WERI-Rb-1 (cell line): ENCODE measurements at regions not wholly inside any gene's neighbourhood (a gene's known extent, or its start where the extent isn't known, plus 50 kb on each side); places are given as distances from the start of the nearest gene placed in this dataset.

Experiments used
- DNase-seq: peaks from one replicate; pipeline ENCODE4 v3.0.0-alpha.2; 2020
- H3K27ac ChIP-seq: fragments of 250-450 bp; sonication (Bioruptor Pico); 2 replicates; pipeline ENCODE4 v1.5.1; 2020; ENCODE audit warnings: mild to moderate bottlenecking, moderate library complexity
- H3K27me3 ChIP-seq: fragments of 250-450 bp; sonication (Bioruptor Pico); 2 replicates; pipeline ENCODE4 v1.5.1; 2021; ENCODE audit warnings: mild to moderate bottlenecking, low read depth, moderate library complexity; ENCODE audit not compliant: insufficient read depth, severe bottlenecking
- H3K36me3 ChIP-seq: fragments of 250-450 bp; sonication (Bioruptor Pico); 2 replicates; pipeline ENCODE4 v1.5.1; 2020; ENCODE audit warnings: mild to moderate bottlenecking, moderate library complexity
- H3K4me3 ChIP-seq: 2 replicates; pipeline ENCODE4 v1.5.1; 2011; ENCODE audit warnings: low read depth, mild to moderate bottlenecking, control low read depth, low read length
- H3K9me3 ChIP-seq: fragments of 250-450 bp; sonication (Bioruptor Pico); 2 replicates; pipeline ENCODE4 v1.5.1; 2021; ENCODE audit warnings: mild to moderate bottlenecking, moderate library complexity; ENCODE audit not compliant: severe bottlenecking
- CTCF ChIP-seq: IDR thresholded peaks from 2 replicates; pipeline ENCODE4 v1.5.1; 2011; ENCODE audit warnings: low read depth, mild to moderate bottlenecking, control low read depth, inconsistent platforms, low read length

- Histone ChIP-seq H3K4me3 (no peak overlapping the region), H3K27me3 (no peaks in the 10 kb centered on the region)
- DNase-seq = no peak
These were observed 72.6 kb downstream of the C3orf38 start for GRCh38 chr3:88222343-88222742.

DNA sequence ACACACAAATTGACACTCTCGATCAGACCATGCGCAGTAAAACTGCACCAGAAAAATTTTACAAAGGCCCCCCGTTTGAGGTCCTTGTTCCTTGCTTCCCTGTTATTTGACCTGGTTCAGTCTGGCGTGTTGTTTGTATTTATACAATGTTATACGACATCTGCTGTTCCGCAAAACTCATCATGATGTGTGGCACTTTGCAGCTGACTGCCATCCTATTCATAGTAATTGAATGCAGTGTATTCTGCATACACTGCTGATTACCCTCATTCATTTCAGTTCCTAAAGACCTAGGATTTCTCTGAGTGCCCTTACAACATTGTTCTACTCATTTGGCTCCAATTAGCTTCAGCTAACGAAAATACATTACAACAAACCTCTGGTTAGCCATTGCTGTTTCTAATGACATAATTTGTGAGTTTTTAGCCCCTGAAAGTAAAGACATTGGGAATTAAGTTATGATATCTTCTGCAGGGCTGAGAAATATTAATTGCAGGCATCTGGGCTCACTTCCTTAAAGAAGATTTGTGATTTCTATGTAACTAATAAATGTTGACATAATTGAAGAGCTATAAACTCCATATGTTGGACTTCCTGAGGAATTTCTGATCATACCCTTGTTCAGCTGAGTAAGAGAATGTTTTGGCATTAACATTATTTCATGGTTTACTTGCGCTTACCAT is 75.7 kb downstream of the C3orf38 start:
- Histone ChIP-seq H3K27ac (no peak overlapping the region), H3K9me3 (no peaks in the 10 kb centered on the region), H3K4me3 (no peak overlapping the region), H3K27me3 (no peaks in the 10 kb centered on the region), H3K36me3 (no peaks in the 10 kb centered on the region)
- no peak for TF ChIP-seq CTCF
- no peak for DNase-seq

More at GRCh38 chr3:88222343-88222742, 72.6 kb downstream of the C3orf38 start:
- no peaks in the 10 kb centered on the region for H3K36me3 ChIP-seq
- no peaks in the 10 kb centered on the region for H3K9me3 ChIP-seq
- no peak for TF ChIP-seq CTCF
- no peak overlapping the region for H3K27ac ChIP-seq

DNA sequence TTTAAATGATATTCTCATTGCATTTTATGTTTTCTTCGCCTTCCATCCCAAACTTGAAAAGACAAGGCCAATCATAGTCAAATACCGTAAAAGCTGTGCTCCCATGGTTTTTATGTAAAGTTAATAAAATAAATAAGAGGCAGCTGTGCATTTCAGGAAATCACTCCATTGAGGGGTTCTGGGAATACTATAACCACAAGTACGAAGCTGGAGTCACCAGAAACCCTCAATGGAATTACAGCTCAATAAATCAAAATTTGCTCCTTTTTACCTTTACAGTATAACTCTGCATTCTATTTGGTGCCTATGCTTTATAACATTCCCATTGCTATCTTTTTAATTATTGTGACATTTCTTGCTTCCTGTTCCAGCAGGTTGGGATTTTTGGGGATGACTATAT is 77.2 kb downstream of the C3orf38 start:
- Histone ChIP-seq H3K4me3 (no peak overlapping the region), H3K27ac (no peak overlapping the region), H3K9me3 (no peaks in the 10 kb centered on the region), H3K36me3 (no peaks in the 10 kb centered on the region), H3K27me3 (no peaks in the 10 kb centered on the region)
- TF ChIP-seq CTCF = no peak
- DNase-seq = no peak

DNA sequence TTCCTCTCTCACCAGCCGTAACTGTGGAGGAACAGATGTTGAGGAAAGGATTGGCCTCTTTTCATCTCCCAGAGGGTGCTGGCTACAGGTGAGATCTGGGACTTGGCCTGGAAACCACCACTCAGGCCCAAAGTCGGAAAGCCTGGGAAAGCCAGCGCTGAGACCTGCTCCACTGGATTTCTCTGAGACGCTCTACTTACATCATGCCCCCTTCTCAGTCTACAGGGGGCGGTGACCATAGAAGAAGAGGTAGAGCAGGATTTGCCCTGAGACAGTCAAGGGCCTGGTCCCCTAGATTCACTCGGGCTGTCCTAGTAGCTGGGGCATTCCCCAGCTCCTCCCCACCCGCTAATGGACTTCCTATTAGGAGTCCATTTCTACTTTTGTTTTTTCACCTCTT is 80.9 kb downstream of the C3orf38 start:
- Histone ChIP-seq H3K27ac (no peak overlapping the region), H3K9me3 (no peaks in the 10 kb centered on the region), H3K36me3 (no peaks in the 10 kb centered on the region), H3K4me3 (no peak overlapping the region), H3K27me3 (no peaks in the 10 kb centered on the region)
- DNase-seq = no peak
- TF ChIP-seq CTCF = no peak

DNA sequence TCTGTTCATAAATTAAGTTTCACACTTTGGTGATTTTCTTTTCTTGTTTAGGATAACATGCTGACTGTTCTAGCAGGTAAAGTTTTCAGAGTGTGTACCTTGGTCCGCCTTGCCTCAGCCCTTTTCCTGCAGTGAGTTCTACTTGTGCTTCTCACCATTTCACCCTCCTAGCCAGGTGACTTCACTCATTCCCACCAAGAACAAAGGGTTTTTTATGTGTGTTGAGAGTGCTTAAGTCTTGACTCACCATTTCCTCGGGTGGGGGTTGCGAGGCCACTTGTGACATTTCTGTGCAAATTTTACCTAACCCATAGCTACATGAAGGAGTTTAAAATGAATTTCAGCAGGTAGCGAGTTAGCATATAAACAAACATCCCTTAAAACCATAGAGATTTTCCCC is 81.4 kb downstream of the C3orf38 start:
- H3K9me3 ChIP-seq = no peaks in the 10 kb centered on the region
- no peak for DNase-seq
- no peak for TF ChIP-seq CTCF
- no peaks in the 10 kb centered on the region for H3K36me3 ChIP-seq
- no peaks in the 10 kb centered on the region for H3K27me3 ChIP-seq
- no peak overlapping the region for H3K27ac ChIP-seq
- H3K4me3 ChIP-seq = no peak overlapping the region

GRCh38 chr3:88231632-88232031 is 81.9 kb downstream of the C3orf38 start:
- no peak for DNase-seq
- Histone ChIP-seq H3K4me3 (no peak overlapping the region), H3K27ac (no peak overlapping the region), H3K27me3 (no peaks in the 10 kb centered on the region), H3K9me3 (no peaks in the 10 kb centered on the region), H3K36me3 (no peaks in the 10 kb centered on the region)
- no peak for TF ChIP-seq CTCF
